ENCODE measurements at regions not wholly inside any gene's neighbourhood (a gene's known extent, or its start where the extent isn't known, plus 50 kb on each side); places are given as distances from the start of the nearest gene placed in this dataset.

GRCh38 chr20:39394461-39394860 is 432.3 kb downstream of the DHX35 start:
- no peaks in the 10 kb centered on the region for H3K27me3 ChIP-seq
- H3K27ac ChIP-seq, result no peak overlapping the region
- intact Hi-C loops (cut with DNase I), result no loop called here
- H3K4me1 ChIP-seq, result no peaks in the 10 kb centered on the region
- H3K9me3 ChIP-seq, result no peaks in the 10 kb centered on the region
- TF ChIP-seq, protein P1, sequence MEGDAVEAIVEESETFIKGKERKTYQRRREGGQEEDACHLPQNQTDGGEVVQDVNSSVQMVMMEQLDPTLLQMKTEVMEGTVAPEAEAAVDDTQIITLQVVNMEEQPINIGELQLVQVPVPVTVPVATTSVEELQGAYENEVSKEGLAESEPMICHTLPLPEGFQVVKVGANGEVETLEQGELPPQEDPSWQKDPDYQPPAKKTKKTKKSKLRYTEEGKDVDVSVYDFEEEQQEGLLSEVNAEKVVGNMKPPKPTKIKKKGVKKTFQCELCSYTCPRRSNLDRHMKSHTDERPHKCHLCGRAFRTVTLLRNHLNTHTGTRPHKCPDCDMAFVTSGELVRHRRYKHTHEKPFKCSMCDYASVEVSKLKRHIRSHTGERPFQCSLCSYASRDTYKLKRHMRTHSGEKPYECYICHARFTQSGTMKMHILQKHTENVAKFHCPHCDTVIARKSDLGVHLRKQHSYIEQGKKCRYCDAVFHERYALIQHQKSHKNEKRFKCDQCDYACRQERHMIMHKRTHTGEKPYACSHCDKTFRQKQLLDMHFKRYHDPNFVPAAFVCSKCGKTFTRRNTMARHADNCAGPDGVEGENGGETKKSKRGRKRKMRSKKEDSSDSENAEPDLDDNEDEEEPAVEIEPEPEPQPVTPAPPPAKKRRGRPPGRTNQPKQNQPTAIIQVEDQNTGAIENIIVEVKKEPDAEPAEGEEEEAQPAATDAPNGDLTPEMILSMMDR (IDR thresholded peaks at IDR 0.05), result no peak
- TF ChIP-seq POLR2A (IDR thresholded peaks at IDR 0.05), result no peak
- H3K4me3 ChIP-seq, result no peak overlapping the region
- DNase-seq (no peak), ATAC-seq (no peak)
- H3K36me3 ChIP-seq (replicated peaks in 1 of 2; ENCODE audit: insufficient read depth in 1 of 2, low read depth in 2 of 2), result no peaks in the 10 kb centered on the region
- 73 to 87% methylated on average over 2 of the region's 2 CpGs for WGBS, 2 donors

- DNase-seq (no peak), ATAC-seq (no peak)
- WGBS, 2 donors, result 66 to 72% methylated on average over 5 of the region's 5 CpGs
Observed at GRCh38 chr20:39390186-39390585, 428.0 kb downstream of the DHX35 start.

DNA sequence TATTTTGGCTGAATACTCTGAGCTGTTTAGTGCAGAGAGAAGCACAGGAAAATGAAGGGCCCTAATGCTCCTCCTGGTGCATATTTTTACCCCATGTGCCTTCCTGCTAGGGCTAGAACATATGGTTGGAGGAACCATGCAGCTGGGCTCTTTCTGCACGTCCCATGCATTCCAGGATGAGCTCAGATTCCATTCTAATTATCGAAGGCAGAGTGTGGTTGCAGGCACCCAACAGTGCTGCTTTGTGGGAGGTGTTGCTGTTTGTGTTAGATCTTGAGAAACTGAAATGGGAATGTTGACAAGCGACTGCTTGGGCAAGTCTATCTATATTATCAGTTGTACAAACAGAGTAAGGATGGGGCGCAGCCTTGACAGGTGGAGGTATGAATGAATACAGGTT is 419.5 kb downstream of the DHX35 start:
- no peaks in the 10 kb centered on the region for H3K27me3 ChIP-seq
- DNase-seq (no peak), ATAC-seq (no peak)
- intact Hi-C loops (cut with DNase I), result no loop called here
- H3K36me3 ChIP-seq (replicated peaks in 1 of 2; ENCODE audit: insufficient read depth in 1 of 2, low read depth in 2 of 2), result no peaks in the 10 kb centered on the region
- H3K27ac ChIP-seq, result no peak overlapping the region
- TF ChIP-seq, protein P1 (IDR thresholded peaks at IDR 0.05), result no peak
- no peak for TF ChIP-seq POLR2A (IDR thresholded peaks at IDR 0.05)
- no peaks in the 10 kb centered on the region for H3K9me3 ChIP-seq
- no peak overlapping the region for H3K4me3 ChIP-seq
- WGBS, 2 donors, result 36% methylated on average over 4 of the region's 4 CpGs
- H3K4me1 ChIP-seq, result no peaks in the 10 kb centered on the region

More at GRCh38 chr20:39390186-39390585, 428.0 kb downstream of the DHX35 start:
- H3K36me3 ChIP-seq (replicated peaks in 1 of 2; ENCODE audit: insufficient read depth in 1 of 2, low read depth in 2 of 2), result no peaks in the 10 kb centered on the region
- no peak overlapping the region for H3K4me3 ChIP-seq
- no peaks in the 10 kb centered on the region for H3K4me1 ChIP-seq
- no peaks in the 10 kb centered on the region for H3K9me3 ChIP-seq
- H3K27me3 ChIP-seq, result no peaks in the 10 kb centered on the region
- TF ChIP-seq, protein P1 (IDR thresholded peaks at IDR 0.05), result no peak
- no peak for TF ChIP-seq POLR2A (IDR thresholded peaks at IDR 0.05)
- intact Hi-C loops (cut with DNase I), result no loop called here
- no peak overlapping the region for H3K27ac ChIP-seq

DNA sequence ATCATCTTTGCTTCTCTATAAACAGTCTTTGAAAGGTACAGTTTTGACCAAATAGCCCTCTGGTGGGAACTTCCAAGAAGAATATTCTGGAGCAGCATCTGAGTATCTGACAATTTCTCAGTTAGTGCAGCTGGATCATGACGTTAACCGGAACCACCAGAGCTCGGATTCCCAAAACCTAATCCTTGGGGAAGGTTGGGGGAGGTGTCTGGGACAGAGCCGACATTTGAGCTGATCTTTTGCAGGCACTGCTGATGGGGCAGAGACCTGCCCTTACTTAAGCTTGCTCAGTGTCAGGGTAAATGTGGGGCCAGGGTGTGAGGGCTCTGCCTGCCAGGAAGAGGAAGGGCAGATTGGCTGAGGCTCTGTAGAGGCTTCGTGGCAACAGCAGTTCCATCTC is 416.6 kb downstream of the DHX35 start:
- no peak overlapping the region for H3K27ac ChIP-seq
- H3K4me3 ChIP-seq, result no peak overlapping the region
- DNase-seq (peak in 3 of 4 donors; percentile 7 to 30 (median 13)), ATAC-seq (peak; percentile 38)
- no peaks in the 10 kb centered on the region for H3K9me3 ChIP-seq
- H3K27me3 ChIP-seq, result no peaks in the 10 kb centered on the region
- WGBS, 2 donors, result 45 to 55% methylated on average over 5 of the region's 5 CpGs
- intact Hi-C loops (cut with DNase I), result no loop called here
- TF ChIP-seq, protein P1 (IDR thresholded peaks at IDR 0.05), result no peak
- no peak for TF ChIP-seq POLR2A (IDR thresholded peaks at IDR 0.05)
- H3K36me3 ChIP-seq (replicated peaks in 1 of 2; ENCODE audit: insufficient read depth in 1 of 2, low read depth in 2 of 2), result no peaks in the 10 kb centered on the region
- no peaks in the 10 kb centered on the region for H3K4me1 ChIP-seq

DNA sequence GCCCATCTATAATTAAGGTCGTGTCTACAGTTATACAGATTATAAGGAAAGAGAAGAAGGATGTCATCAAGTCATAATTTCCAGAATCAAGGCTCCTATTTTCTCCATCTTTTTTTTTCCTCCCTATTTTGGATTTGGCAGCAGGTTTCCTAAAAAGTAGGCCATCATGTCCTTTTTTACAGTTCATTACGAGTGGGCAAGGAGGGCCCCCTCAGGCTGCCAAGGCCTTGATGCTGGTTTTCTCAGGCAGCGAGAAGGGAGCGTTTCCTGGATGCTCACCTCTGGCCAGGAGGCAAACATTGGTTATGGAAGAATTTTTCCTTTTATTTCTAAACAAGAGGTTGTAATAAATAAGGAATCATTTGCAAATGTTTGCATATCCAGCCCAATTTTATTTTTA is 414.6 kb downstream of the DHX35 start:
- Histone ChIP-seq H3K27me3 (no peaks in the 10 kb centered on the region), H3K4me1 (no peaks in the 10 kb centered on the region), H3K36me3 (replicated peaks in 1 of 2; ENCODE audit: insufficient read depth in 1 of 2, low read depth in 2 of 2) (no peaks in the 10 kb centered on the region), H3K27ac (no peak overlapping the region), H3K9me3 (no peaks in the 10 kb centered on the region), H3K4me3 (no peak overlapping the region)
- DNase-seq (no peak), ATAC-seq (no peak)
- TF ChIP-seq, protein P1 (IDR thresholded peaks at IDR 0.05), result no peak
- TF ChIP-seq POLR2A (IDR thresholded peaks at IDR 0.05), result no peak
- intact Hi-C loops (cut with DNase I), result no loop called here
- 47 to 59% methylated on average over 4 of the region's 4 CpGs for WGBS, 2 donors

Measured in body of pancreas (tissue), 4 donors.